ENCODE measurements at regions not wholly inside any gene's neighbourhood (a gene's known extent, or its start where the extent isn't known, plus 50 kb on each side); places are given as distances from the start of the nearest gene placed in this dataset.

GRCh38 chr15:34650177-34650576, 66.7 kb upstream of the GOLGA8B start:
- Mint-ChIP-seq H3K27me3 (ENCODE audit: low read depth, poor library complexity) (peaks cover 12% of the 10 kb centered on the region), H3K4me3 (no peak overlapping the region), H3K27ac (no peak overlapping the region), H3K9me3 (no peaks in the 10 kb centered on the region), H3K4me1 (no peaks in the 10 kb centered on the region), H3K36me3 (ENCODE audit: low read depth) (no peaks in the 10 kb centered on the region)
- no peak for DNase-seq
- no peak for TF ChIP-seq CTCF (IDR thresholded peaks at IDR 0.05)

- Mint-ChIP-seq H3K4me3 (no peak overlapping the region), H3K9me3 (peaks cover 7% of the 10 kb centered on the region), H3K4me1 (no peaks in the 10 kb centered on the region), H3K27me3 (ENCODE audit: low read depth, poor library complexity) (peaks cover 15% of the 10 kb centered on the region), H3K36me3 (ENCODE audit: low read depth) (no peaks in the 10 kb centered on the region), H3K27ac (no peak overlapping the region)
- DNase-seq = no peak
- no peak for TF ChIP-seq CTCF (IDR thresholded peaks at IDR 0.05)
These were observed 64.8 kb upstream of the GOLGA8B start for GRCh38 chr15:34648294-34648631.

- peaks cover 7% of the 10 kb centered on the region for H3K9me3 Mint-ChIP-seq
- no peak for DNase-seq
- H3K27ac Mint-ChIP-seq = no peak overlapping the region
- H3K4me3 Mint-ChIP-seq = no peak overlapping the region
- H3K36me3 Mint-ChIP-seq (ENCODE audit: low read depth) = no peaks in the 10 kb centered on the region
- no peaks in the 10 kb centered on the region for H3K4me1 Mint-ChIP-seq
- TF ChIP-seq CTCF (IDR thresholded peaks at IDR 0.05) = no peak
- H3K27me3 Mint-ChIP-seq (ENCODE audit: low read depth, poor library complexity) = peaks cover 15% of the 10 kb centered on the region
These were observed 64.3 kb upstream of the GOLGA8B start for GRCh38 chr15:34647569-34648293.

- no peak for TF ChIP-seq CTCF (IDR thresholded peaks at IDR 0.05)
- H3K9me3 Mint-ChIP-seq = peaks cover 7% of the 10 kb centered on the region
- DNase-seq = no peak
- H3K36me3 Mint-ChIP-seq (ENCODE audit: low read depth) = no peaks in the 10 kb centered on the region
- H3K4me3 Mint-ChIP-seq = no peak overlapping the region
- H3K27ac Mint-ChIP-seq = no peak overlapping the region
- H3K27me3 Mint-ChIP-seq (ENCODE audit: low read depth, poor library complexity) = peaks cover 15% of the 10 kb centered on the region
- peaks cover 5% of the 10 kb centered on the region for H3K4me1 Mint-ChIP-seq
These were observed 63.5 kb upstream of the GOLGA8B start for GRCh38 chr15:34646918-34647317.

GRCh38 chr15:34644851-34645250, 61.4 kb upstream of the GOLGA8B start:
- Mint-ChIP-seq H3K9me3 (peaks cover 7% of the 10 kb centered on the region), H3K4me3 (no peak overlapping the region), H3K27ac (no peak overlapping the region), H3K27me3 (ENCODE audit: low read depth, poor library complexity) (peaks cover 11% of the 10 kb centered on the region), H3K4me1 (peaks cover 5% of the 10 kb centered on the region), H3K36me3 (ENCODE audit: low read depth) (no peaks in the 10 kb centered on the region)
- DNase-seq = no peak
- no peak for TF ChIP-seq CTCF (IDR thresholded peaks at IDR 0.05)

GRCh38 chr15:34644061-34644460, 60.6 kb upstream of the GOLGA8B start:
- Mint-ChIP-seq H3K9me3 (peaks cover 7% of the 10 kb centered on the region), H3K4me1 (peaks cover 5% of the 10 kb centered on the region), H3K27me3 (ENCODE audit: low read depth, poor library complexity) (peaks cover 11% of the 10 kb centered on the region), H3K4me3 (no peak overlapping the region), H3K27ac (no peak overlapping the region), H3K36me3 (ENCODE audit: low read depth) (no peaks in the 10 kb centered on the region)
- DNase-seq = no peak
- TF ChIP-seq CTCF (IDR thresholded peaks at IDR 0.05) = no peak

Measured in nephron progenitor cell (in vitro differentiated cells).